ENCODE measurements at regions not wholly inside any gene's neighbourhood (a gene's known extent, or its start where the extent isn't known, plus 50 kb on each side); places are given as distances from the start of the nearest gene placed in this dataset.

DNA sequence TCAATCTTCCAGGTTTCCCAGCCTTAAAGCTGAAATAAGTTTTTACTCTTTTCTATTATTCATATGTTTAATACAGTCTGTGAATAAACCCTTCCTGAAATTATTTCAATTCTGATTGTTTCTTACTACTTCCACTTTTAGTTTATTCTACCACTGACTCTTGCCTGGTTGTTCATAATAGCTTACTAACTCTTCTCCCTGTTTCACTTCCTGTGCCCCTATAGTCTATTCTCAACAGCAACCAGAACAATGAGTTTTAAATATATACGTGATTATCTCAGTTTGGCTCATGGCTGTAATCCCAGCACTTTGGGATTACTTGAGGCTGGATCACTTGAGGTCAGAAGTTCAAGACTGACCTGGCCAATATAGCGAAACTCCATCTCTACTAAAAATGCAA is 408.0 kb upstream of the SPOCK3 start:
- no peak for DNase-seq (ENCODE audit: extremely low read depth, low read depth, low spot score)

DNA sequence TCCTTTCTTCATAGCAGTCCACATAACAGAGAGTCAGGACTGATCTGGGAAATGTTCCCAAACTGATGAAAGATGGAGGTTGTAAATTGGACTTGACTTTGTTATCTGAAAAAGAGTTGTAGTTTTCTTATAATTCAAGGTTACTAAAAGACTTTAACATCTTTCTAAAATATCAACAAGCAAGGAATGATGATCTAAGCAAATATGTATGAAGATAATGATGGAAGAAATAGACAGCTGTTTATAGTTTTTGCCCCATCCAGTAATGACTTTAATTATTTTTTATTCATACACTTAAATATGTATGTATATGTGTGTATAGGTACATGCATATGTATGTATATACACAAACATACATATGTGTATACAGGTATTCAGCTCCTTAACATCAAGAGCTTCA is 411.1 kb upstream of the SPOCK3 start:
- no peak for DNase-seq (ENCODE audit: extremely low read depth, low read depth, low spot score)

DNA sequence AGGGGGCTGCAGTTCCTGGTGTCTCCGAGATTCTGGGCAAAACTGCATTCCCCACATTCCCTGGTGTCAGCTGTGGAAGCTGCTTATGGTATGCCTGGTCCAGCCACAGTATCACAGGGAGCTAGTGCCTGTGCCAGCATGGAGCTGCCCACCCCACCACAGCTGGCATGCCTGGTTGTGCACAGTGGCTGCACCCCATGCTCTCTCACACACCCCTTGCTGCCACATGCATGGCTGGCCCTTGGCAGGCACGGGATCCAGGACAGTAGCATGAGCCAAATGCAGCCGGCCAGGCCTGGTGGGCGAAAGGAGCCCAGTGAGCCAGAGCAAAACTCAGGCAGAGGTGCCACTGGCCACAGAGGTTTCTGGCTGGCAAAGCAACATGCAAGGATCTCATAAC is 418.0 kb upstream of the SPOCK3 start:
- no peak for DNase-seq (ENCODE audit: extremely low read depth, low read depth, low spot score)

DNA sequence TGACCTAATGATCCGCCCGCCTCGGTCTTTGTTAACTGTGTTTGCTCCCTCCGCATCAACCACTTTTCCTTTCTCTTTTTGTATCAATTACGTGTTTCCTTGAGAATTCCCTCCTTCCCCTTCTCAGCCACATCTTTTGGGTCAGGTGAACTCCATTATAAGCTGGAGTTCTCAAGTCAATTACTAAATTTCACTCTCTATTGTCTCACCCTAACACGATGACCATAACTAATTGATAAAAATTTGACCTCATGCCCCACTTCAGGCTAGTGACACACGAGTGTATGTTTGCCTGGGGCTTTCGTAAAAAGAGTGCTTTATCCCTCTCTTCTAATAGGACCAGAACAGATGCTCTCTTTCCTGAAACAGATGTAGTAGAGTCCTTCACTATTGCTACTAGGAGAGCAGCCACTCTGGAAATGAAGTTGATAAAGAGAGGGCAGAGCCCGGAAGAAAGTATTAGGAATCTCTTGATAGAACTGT is 403.6 kb upstream of the ANXA10 start:
- no peak for DNase-seq (ENCODE audit: extremely low read depth, low read depth, low spot score)

DNA sequence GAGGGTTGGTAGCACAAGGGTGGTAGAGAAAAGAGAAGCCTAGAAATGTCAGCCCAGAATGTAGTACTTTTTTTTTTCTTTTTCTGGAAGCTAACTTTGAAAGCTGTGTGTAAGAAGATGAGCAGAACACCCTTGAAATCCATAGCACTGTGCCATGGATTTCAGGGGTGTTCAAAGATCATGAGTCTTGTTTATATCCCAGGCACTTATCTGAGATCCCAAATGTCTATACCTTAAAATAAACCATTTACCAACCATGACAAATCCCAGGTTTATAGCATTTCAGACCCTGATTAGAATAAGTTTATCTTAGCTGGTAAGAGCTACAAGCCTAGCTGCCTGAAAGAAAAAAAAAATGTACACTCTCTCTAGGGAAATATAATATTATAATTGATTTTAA is 389.9 kb upstream of the ANXA10 start:
- no peak for DNase-seq (ENCODE audit: extremely low read depth, low read depth, low spot score)

DNA sequence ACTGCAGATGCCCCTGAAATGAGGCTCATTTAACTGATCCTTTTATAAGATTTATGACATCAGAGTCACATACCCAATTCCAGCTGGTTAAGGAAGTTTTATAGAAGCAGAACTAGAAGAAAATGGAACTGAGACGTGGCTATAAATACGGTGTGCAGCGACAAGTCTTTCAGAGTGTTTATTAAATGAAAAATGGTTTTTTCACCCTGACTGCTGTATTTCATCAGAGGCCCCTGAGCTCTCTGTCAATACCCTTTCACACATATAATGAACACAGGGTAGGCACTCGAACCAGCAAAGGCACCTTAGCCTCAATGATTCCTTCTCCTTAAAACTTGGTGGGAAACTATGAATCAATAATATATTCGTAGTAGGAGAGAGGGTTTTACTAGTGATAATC is 380.8 kb upstream of the ANXA10 start:
- DNase-seq (ENCODE audit: extremely low read depth, low read depth, low spot score), result no peak

DNA sequence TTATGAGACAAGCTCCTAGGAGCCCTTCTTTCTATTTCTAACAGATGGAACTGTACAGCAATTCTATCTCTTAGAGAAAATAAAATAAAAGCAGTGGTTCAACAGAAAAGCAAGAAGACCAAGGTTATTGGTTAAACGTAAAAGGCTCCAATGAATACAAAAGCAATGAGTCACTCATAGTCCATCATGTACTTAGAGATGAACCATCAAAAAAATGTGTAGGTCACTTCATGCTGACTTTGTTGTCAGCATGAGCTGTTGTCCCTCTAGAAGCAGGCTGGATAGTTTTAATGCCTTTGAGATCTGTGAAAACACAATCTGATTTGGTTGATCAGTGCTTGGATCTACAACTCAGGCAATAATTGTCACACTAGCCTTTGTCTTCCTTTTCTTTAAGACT is 378.6 kb upstream of the ANXA10 start:
- DNase-seq (ENCODE audit: extremely low read depth, low read depth, low spot score), result no peak

DNA sequence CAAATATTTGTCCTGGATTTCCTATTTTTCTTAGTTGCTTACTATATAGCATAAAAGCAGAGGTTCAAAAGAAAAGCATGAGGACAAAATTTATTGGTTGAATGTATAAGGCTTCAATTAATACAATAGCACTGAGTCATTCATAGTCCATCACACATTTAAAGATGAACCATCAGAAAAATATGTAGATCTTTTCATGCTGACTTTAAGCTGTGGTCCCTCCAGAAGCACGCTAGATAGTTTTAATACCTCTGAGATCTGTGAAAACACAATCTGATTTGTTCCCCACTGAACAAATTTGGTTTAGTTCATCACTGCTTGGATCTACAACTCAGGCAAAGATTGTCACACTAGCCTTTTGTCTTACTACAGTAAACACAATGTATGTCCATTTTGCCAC is 377.2 kb upstream of the ANXA10 start:
- DNase-seq (ENCODE audit: extremely low read depth, low read depth, low spot score), result no peak

DNA sequence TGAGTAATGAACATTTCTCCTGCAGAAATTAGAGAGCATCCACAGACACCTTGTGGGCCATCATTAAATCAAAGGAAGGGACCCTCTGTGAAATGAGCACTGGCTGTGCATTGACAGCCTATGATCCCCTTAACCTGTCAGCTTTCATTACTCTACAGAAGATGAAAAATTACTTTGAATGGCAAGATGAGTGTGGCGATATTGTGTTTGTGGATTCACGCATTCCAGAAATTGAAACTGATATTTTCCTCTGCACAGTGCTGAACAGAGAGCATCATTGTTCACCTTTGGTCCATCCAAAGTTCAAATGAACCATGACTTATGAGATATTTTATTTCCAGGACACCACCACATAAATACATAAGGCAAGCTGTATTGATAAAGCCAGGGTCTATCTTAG is 374.8 kb upstream of the ANXA10 start:
- DNase-seq (ENCODE audit: extremely low read depth, low read depth, low spot score), result no peak

DNA sequence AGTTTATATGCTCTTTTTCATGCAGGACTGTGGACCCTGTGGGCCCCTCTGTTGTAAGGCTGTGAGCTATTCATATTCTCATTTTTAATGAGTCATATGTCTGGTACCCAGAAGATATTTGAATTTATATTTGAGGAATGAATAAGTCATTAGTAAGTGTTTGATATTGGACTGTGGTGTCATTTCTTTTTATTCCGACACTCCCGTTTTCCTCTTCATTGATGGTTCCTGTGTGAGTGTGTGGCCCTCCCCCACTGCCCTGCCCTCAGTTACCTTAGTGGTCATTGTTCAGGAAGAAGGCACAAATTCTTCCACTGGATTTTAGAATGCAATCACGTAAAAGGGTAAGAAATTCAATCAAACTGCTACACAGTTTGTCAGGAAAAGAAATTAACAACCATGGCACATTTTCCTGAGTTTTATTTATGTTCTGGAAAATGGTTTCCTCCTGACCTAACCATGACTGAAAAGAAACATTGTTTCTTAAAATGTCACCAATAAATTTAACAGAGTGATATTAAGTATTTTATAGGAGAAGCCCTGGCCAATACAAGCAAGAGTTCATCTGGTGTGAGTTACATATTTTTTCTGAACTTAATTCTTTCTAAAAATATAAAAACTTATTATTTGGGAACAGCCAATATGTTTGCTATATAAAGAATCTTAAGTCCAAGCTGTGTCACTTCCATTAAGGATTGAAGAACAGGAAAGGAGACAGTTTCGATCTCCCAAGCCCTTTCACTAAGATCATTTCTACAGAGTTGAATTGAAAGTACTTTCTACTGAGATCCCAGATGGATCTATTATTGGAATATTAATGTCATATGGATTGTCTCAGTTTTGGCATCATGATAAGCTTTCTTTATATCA is 370.5 kb upstream of the ANXA10 start:
- no peak for DNase-seq (ENCODE audit: extremely low read depth, low read depth, low spot score)

DNA sequence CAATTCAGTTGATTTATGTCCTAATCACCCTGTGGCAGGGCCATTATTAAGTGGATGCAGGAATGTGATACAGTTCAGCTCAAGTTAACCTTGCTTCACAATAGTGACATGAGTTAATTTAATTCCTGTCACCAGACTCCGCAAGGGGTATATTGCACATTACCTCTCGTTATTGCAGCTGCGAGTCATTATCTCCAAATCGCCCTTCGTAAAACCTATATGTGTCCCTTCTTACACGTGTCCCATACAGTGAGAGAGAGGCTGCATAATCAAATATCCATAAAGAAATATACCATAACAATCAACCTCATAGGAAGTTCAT is 369.9 kb upstream of the ANXA10 start:
- DNase-seq (ENCODE audit: extremely low read depth, low read depth, low spot score), result no peak

DNA sequence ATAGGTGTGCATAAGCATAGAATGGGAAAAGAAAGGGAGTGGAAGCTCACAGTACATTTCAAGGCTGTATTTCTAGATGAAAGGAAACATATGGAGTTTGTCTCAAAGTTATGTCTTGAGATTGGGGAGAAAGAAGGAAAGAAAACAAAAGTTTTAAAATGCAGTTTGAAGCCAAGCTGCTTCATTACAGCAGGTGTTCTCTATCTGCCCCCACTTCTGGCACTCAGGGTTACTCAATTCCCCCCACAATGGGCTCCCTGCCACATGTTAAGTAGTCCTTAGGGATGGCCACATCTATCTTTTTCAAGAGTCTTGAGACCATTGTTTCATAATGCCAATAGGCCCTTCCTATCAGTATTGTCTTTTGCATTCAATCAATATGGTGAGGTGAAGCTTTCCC is 367.4 kb upstream of the ANXA10 start:
- DNase-seq (ENCODE audit: extremely low read depth, low read depth, low spot score), result no peak

DNA sequence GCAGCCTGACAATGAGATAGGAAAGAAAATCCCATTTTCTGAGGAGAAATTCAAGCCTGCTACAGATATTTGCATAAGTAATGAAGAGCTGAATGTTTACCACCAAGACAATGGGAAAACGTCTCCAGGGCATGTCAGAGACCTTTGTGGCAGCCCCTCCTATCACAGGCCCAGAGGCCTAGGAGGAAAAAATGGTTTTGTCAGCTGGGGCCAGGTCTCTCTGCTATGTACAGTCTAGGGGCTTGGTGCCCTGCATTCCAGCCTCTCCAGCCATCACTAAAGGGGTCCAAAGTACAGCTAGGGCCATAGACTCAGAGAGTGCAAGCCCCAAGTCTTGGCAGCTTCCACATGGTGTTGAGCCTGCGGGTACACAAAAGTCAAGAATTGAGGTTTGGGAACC is 361.6 kb upstream of the ANXA10 start:
- DNase-seq (ENCODE audit: extremely low read depth, low read depth, low spot score), result no peak

DNA sequence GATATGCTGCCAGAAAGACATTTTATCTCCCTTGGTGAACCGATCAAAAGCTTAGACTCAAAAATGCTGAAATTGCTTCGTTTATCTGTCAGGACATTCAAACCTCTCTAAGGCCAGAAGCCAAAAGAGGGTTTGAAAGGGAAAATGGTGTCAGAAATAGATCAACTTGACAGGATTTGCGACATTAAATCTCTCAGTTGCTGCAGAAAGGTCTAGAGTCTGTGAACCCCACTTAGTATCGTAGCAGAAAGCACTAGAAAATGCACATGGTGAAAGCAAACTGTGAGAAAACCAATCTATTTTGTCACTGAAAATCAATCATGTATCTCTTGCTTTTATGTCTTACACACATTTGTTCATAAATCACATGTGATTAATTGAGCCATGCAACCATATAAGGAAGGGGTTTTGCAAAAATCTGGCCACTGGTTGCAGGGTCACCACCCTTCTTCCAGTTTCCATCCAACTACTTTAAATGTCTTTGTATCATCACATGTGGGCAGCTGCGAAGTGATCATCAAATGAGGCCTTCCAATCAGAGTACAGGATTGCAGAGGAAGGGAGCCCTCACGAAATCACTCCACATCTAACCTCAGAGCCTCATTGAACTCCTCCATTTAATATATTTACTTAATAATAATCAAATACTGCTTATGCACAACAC is 347.2 kb upstream of the ANXA10 start:
- DNase-seq (ENCODE audit: extremely low read depth, low read depth, low spot score), result no peak

DNA sequence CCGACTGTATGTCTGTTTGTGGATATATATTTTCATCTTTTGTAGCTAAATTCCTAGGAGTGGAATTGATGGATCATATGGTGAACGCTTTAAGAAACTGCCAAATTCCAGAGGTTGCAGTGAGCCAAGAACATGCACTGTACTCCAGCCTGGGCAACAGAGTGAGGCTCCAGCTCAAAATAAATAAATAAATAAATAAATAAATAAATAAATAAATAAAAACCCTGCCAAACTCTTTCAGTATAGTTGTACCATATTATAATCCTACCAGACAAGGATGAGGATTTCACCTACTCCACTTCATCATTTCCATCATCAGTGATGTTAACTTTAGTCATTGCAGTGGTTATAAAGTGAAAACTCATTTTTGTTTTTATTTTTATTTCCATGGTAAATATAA is 325.1 kb upstream of the ANXA10 start:
- DNase-seq (ENCODE audit: extremely low read depth, low read depth, low spot score), result no peak

DNA sequence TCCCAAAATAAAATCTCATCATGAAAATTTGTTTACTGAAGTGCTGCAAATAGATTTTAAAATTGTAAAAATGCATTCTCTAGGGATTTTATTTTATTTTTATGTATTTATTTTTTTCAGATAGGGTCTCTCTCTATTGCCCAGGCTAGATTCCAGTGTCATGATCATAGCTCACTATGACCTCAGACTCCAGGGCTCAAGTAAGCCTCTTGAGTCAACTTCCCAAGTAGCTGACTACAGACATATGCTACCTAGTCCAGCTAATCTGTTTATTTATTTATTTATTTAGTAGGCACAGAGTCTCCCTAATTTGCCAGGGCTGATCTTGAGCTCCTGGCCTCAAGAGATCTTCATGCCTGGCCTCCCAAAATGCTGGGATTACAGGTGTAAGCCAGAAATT is 317.7 kb upstream of the ANXA10 start:
- no peak for DNase-seq (ENCODE audit: extremely low read depth, low read depth, low spot score)

DNA sequence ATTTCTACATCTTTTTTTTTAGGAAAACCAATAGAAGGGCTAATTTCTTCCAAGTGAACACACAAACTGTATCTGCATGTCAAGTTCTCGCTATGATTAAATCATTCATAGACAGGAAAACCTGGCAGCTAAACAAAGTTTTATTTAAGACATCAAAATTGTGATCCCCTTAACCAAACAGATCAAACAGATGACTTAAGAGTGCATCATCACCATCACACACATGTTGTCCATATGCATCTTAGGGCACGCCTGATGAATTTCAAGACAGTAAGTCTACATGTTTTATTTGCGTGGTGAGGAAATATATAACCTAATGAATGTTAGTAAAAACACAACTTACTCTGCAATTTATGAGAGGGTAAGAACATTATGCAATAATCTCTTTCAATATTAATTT is 317.0 kb upstream of the ANXA10 start:
- no peak for DNase-seq (ENCODE audit: extremely low read depth, low read depth, low spot score)

DNA sequence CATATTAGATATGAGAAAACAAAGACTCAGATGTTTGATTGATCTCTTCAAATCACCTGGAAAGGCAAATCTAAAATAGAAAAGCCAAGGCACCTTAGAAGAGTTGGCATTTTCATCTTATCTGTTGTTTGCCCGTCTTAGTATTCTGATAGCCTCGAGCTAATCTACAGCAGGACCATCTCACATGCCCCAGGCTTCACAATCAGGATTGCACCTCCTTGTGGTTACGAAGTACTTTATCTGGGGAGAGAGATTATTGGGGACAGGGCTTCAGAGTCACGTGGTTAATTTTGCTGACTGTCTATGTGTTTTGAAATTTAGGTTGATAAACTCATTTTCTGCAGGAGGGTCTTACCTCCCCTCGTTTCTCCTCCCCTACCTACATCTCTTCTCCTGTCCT is 313.1 kb upstream of the ANXA10 start:
- DNase-seq (ENCODE audit: extremely low read depth, low read depth, low spot score), result no peak

DNA sequence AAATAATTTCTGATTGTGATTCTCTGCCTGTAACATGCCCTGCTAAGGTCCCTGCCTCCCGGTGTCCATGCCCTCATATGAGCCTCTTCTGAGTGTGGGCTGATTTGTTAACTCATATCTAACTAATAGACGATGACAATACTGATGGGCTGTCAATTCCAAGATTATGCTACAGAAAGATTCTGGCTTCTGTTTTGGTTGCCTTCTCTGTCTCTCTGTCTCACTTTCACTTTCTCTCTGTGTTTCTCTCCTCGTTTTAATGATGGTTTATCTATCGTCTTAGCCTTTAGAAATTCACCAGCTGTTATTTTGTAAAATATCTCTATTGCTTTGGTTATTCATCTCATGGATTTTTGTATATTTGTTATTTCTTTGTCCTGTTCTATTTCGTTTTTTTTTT is 312.5 kb upstream of the ANXA10 start:
- no peak for DNase-seq (ENCODE audit: extremely low read depth, low read depth, low spot score)

DNA sequence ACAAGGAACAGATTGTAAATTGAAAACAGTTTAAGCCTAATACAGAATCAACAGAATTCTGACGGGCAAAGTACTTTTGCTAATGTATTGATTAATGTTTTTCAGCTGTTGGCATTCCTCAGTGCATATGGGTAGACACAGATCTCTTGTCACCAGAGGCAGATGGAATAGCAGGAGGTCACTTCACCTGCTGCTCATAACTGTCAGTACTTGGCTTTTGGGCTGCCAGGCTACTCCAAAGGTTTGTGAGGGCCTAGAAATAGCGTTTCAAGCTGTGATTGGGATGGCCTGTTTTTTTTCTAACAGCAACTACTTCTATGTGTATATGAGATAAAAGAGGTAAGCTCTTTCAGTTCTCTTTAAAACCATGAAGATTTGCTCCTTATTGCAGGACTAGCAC is 307.5 kb upstream of the ANXA10 start:
- no peak for DNase-seq (ENCODE audit: extremely low read depth, low read depth, low spot score)

DNA sequence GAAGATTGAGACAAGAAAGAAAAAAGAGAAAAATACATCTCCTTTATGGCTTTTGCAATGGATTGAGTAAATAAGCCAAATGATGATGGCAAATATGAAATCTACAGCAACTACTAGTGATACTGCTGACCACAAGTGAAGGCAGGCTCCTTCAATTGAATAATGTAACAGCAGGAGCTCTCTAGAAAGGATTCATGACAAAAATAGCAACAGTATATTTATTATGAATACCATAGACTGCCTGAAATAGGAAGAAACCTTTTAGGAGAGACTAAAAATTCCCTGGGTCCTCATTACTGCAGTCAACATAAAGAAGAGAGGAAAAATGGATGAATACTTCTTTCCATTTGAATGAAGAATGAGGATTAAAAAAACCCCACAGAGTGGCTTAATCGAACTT is 306.8 kb upstream of the ANXA10 start:
- DNase-seq (ENCODE audit: extremely low read depth, low read depth, low spot score), result no peak

DNA sequence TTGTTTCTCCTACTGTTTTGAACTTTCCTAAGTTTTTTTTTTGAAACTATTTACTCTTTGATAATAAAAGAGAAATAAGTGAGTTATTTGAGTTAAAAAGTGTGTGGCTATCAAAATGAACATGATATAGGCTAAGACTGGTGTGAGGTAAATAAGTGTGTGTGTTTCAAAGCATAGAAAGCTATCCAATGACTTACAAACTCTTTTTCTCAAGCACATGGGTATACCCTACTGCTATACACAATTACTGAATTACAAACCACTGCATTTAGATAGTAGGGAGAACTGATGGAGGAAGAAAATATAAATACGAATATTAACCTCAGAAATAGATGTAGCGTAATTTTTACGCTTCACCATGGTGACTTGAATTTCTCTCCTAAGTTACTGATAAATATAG is 305.8 kb upstream of the ANXA10 start:
- DNase-seq (ENCODE audit: extremely low read depth, low read depth, low spot score), result no peak

DNA sequence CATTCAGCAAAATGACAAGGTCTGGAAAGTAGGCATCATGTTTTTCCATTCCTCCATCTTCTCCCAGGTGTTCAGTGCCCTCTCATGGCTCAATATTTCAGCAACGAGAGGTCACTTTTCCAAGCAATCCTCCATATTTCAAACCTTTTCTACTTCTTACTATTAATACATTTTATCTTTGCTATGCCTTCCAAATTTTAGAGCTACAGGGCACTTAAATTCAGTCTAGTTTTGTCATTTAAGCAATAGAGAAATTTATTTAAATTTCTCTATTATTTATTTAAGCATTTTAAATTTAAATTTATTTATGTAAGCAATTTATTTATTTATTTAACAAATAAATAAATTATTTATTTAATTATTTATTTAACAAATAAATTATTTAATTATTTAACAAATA is 305.1 kb upstream of the ANXA10 start:
- DNase-seq (ENCODE audit: extremely low read depth, low read depth, low spot score), result no peak

Measured in glomerular endothelial cell (primary cell).